ENCODE measurements at regions not wholly inside any gene's neighbourhood (a gene's known extent, or its start where the extent isn't known, plus 50 kb on each side); places are given as distances from the start of the nearest gene placed in this dataset.
"Not testable (repeated sequence)": the region's sequence is repeated elsewhere in the genome, so short reads cannot be mapped to it uniquely, and the experiment has no call there.

DNA sequence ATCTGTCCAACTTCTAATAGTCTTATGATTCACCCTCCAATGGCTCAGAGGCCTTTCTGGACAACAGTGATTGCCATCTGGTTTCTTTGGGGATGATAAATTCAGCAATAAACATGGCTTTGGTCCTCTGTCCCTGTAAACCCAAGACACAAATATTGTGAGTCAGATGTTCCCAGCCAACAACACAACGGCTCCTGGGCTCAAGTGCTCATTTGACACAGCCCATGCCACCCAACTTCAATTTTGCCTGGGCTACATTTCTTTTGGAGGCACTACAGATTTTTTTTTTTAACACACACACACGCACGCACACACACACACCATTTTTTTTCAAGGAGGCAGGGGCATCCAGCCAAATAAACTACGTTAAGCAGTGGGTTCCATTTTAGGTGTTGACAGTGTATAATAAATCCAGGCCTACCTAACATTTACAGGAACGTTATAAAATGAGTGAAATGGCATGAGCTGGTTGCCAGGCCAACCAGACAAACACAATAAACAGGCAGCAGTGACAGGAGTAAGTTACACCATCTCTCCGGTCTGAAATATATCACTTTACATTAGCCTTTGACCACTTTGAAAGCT lies 939.9 kb upstream of the SOX9 start:
- DNase-seq: no peak

DNA sequence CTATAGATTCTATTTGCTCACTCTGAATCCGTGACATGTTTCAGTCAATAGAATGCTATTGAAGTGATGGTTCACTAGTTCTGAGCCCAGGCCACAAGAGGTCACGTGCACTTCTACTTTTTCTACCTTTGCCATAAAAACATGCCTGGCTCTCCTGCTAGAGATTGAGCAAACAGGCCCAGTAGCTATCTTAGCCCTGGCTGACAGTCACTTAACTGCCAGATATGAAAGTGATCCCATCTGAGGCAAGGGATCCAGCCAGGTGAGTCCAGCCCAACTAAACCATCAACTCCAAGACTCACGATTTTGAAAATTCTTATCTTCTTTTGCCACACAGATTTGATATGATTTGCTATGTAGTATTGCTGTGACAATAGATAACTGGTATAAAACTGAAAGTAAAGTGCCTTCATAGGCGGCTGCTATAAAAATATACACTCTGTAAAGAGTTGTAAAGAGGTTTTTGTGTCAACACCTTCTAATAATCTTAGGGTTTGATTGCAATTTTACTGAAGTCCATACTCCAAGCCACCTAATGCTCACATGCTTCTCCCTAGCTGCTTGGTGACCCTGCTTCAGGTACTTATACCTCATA lies 937.7 kb upstream of the SOX9 start:
- DNase-seq: no peak

DNA sequence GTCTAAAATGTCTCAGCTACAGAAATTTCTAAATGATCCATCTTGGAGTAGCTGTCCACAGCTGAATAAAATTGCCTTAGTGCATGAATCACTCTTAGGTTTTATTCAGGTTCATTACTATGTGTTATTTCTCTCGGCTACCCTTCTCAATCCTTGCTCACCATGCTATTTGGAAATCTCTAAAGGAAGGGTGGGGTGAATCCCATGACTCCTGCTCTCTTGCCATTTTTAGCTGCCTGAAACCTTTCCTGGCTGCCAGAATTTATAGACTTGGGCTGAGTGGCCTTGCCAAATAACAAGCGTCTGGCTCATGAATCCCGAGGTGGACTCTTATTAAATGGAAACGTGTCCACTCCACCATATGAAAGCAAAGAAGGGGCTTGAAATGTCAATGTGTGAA lies 936.1 kb upstream of the SOX9 start:
- DNase-seq: no peak

DNA sequence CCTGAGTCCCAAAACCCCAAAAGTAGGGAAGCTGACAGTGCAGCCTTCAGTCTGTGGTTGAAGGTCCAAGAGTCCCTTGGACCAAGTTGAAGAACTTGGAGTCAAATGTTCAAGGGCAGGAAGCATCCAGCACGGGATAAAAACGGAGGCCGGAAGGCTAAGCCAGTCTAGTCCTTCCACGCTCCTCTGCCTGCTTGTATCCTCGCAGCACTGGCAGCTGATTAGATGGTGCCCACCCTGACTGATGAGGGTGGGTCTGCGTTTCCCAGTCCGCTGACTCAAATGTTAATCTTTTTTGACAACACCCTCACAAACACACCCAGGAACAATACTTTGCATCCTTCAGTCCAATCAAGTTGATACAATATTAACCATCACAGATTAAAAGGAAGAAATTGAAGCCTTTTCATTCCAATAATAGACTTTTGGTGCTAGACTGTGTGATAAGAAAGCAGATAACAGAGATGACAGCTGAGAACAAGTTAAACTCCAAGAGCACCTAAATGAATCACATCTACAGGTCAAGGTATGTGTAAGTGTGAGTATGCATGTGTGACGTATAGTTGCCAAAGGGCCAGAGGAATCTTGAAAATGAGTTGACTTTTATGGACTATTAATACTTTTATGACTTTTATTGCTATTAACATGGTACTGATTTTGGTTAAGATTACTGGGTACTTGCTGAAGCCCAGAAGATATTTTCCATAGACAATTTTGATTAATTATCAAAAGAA lies 933.5 kb upstream of the SOX9 start:
- no peak for DNase-seq

DNA sequence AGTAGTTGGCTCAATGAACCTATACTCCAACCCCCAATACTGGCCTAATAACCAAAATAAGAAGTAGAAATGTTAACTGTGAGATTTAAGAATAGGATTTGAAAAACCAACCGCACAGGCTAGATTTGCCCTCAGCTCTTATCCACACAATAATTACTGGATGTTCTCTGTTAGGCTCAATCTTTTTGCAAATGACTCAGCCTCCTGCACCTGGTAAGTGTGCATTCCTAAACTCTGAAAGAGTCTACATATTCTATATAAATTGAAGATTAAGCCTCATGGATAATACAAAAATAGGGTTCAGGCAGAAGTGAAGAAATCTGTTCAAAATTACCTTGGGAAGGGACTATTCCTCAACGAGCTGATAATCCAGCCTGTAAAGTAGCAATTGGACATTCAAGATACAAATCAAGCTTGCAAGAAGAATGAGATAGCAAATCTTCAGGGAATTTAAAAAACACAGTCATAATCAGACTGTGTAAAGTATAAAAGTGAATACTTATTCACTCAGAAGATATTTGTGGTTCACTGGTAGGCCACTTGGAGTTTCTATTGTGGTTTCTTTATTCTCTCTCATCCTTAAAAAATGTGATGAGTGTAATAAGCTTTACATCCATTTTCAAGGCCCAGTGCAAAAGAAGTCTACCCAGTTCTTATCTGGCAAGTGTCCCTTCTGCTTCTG lies 931.9 kb upstream of the SOX9 start:
- no peak for DNase-seq

DNA sequence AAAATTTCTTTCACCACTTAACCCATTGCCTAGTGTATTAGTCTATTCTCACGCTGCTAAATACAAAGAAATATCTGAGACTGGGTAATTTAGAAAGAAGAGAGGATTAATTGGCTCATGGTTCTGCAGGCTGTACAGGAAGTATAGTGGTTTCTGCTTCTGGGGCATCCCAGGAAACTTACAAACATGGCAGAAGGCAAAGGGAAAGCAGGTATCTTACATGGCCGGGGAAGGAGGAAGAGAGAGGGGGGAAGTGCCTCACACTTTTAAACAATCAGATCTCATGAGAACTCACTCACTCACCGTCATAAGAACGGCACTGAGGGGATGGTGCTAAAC lies 931.4 kb upstream of the SOX9 start:
- DNase-seq: no peak

DNA sequence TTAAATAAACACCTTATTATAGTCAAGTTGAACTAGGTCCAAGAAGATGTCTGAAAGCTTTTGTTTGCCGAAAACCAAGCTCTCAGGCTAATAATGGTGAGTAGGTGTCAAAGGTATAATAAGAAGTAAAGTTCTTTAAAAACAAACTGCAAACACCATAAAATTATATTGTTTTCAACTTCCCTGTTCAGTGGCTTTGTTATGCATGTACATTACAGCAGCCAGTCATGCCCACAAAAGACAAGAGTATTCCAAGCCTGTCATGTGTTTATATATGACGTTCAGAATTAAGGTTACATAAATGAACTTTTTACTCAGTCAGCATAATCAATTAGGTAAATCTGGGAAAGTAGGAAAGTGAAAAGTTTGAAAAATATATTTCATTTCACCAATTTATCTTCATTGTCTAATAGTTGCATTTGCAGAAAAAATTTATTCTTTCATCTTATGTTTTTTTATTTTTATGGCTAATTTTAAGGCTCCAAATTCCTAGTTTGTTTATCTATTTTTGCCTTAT lies 928.7 kb upstream of the SOX9 start:
- no peak for DNase-seq

DNA sequence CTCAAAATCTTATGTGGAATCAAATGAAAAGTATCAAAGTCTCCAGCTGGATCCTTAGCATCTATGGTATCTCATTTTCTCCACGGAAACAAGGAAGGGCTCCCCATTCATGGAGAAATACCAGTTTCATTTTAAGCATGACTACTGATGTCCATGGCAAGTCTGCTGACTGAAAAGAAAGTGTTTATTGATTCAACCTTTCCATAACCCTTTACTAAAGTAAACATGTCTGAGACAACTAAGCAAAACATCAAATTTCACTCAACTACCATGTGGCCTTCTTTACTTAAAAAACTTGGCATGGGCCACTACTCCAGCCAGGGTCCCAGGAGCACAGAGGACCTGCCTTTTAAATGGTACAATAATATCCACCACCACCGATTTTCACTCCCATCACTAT lies 928.0 kb upstream of the SOX9 start:
- no peak for DNase-seq

DNA sequence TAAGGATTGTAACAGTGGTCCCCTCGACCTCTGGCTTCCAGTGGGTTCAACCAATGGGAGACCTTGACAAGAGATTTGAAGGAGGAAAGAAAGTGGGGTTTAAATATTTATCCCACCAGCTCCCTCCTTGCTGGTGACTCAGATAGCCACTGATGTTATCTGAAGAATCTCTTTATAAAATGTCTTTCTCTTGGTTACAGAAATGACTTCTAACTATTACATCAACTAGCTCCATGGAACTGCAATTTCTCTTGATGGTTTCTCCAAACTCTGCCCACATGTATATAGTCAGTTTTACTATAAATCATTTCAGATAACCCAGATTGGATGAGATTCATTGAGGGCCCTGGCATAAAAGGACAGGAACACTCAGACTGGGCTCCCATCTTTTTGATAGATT lies 920.2 kb upstream of the SOX9 start:
- DNase-seq: no peak

DNA sequence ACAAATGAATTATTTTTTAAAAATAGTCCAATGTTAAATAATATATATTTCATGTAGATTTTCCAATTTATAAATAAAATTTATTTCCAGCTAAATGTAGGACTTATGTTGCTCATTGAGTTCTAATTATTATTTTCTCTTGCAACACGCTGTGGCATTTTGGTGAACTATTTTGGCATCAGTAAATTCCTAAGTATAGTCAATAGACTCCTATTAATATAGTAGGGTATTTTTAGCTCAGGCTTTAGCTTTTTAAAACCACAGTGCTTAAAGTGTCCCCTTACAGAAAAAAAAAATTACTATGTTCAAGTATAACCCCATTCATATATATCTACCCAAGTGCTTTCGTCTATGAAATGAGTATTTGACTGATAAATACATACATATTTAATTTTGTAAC lies 919.2 kb upstream of the SOX9 start:
- DNase-seq: no peak

DNA sequence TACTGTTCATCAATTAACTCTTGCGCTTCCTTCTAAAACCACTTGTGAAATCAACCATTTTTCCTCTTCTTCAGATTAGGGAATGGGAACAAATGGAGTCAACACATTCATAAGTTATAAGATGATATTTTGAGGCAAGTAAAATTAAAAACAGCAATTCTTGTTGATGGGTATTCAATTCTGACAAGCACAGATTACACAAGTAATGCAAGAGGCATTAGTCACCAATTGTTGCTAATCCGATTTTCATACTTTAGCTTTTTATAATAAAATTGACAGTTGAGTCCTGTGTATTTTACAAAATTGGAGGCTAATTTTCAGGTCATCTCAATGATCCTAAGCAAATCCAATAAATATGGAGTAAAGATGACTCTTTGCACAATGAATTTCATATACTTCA lies 918.4 kb upstream of the SOX9 start:
- DNase-seq: no peak

DNA sequence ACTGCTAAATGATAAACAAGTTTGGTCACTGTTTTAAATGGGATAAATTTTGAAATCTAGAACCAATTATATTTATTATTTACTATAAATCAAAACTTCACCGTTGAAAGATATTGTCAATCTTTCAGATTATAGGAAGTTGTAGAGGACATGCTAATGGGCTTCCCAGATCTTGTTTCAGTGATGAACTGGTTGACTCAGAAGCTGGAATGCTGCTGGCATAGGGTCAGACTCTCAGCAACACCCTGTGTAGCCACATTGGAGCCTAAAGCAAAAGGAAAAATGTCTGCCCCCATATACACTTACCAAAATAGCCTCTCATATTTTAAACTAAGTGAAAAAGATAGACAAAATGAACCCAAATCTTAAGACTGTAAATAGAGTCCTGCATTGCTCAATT lies 916.9 kb upstream of the SOX9 start:
- no peak for DNase-seq

DNA sequence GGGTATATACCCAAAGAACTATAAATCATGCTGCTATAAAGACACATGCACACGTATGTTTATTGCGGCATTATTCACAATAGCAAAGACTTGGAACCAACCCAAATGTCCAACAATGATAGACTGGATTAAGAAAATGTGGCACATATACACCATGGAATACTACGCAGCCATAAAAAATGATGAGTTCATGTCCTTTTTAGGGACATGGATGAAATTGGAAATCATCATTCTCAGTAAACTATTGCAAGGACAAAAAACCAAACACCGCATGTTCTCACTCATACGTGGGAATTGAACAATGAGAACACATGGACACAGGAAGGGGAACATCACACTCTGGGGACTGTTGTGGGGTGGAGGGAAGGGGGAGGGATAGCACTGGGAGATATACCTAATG lies 914.9 kb upstream of the SOX9 start:
- DNase-seq: not testable (repeated sequence)

DNA sequence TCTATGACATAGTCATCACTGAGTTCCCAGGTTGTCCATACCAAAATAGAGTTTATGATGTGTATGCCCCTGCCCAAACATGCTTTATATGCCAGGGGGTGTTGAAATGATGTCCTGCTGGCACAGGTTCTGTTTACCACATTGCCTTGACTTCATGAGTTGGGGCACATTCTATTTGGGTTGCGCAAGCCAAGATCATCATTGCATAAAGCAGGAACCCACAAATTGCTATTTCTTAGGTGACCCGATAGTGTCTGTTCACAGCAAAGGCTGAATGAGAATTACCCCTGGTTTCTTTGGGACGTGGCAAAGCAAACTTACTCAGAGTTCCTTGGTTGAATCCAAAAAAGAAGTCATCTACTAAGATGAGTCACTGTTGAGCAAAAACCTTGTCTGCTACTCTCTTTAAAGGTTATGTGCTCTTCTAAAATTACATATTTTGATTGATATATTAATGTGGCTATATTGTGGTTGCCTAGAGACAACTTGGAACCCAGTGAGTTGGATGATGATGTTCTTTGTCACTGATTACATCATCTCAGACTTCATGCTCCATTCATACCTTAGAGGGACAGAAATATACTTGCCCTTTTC lies 912.6 kb upstream of the SOX9 start:
- no peak for DNase-seq

DNA sequence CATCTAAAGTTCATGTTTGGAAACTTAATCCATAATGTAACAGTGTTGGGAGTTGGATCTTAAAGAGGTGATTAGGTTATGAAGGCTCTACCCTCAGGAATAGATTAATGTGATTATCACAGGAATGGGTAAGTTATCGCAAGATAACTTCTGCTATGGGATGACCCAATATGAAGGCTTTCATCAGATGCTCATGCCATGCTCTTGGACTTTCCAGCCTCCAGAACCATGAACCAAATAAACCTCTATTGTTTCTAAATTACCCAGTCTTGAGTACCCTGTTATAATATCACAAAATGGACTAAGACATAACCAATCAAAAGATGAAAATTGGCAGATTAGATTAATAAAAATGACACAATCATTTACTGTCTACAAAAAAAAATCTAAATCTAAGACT lies 906.9 kb upstream of the SOX9 start:
- no peak for DNase-seq

DNA sequence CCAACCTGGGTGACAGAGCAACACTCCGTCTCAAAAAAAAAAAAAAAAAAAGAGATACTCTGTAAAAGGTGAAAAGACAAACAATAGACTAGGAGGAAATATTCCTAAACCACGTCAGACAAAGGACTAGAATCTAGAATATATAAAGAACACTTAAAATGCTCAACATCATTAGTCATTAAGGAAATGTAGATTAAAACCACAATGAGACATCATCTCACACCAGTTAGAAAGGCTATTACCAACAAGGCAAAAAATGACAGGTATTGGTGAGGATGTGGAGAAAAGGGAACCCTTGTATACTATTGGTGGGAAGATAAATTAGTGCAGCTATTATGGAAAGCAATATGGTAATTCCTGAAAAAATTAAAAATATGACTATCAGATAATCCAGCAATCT lies 903.1 kb upstream of the SOX9 start:
- no peak for DNase-seq

DNA sequence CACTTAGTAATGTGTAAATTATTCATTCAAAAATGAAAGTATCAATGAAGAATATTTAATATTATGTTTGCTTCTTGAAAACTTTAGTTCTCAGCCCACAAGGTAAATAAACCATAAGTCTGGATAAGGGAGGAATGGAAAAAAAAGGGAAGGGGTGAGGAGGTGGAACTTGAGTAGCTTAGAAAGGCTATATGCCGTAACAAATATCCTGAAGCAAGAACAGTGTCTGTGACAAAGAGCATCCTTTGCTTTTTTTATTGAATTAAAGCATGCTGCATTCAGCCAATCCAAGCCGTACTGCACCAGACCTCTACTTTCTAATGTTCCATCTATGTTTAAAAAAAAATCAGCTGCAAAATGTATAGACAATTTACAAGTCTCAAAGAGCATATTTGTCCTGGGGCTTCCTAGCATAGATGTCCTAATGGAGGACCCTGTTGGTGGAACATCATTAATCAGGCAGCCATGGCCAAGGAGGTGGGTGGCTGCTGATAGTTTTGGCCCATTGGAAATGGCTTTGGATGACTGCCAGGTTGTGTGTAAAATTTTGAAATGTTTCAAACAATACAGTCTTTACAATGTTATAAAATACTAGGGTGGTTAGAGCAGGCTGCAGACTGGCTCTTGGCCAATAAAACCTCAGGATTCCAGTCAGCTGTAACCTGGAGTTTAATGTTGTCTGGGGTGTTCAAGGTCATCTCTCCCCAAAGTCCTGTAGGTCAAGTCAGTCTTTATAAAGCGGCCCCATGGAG lies 895.8 kb upstream of the SOX9 start:
- no peak for DNase-seq

DNA sequence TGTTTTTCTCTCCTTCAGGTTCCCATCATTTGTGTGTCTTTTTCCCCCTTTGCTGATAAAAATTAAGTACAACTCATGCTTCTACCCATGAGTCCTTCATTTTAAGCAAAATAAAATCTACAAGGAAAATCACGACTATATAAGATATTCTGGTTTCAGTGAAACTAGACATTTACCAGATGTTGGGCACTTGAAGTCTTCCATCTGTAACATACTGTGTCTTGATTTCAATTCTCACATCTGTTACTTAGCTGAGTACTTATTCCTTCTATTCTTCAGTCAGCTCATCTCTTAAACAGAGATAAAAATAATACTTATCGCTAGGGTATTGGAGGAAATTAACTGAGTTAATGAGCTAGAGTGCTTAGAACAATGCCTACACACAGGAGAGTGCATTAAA lies 893.0 kb upstream of the SOX9 start:
- no peak for DNase-seq

DNA sequence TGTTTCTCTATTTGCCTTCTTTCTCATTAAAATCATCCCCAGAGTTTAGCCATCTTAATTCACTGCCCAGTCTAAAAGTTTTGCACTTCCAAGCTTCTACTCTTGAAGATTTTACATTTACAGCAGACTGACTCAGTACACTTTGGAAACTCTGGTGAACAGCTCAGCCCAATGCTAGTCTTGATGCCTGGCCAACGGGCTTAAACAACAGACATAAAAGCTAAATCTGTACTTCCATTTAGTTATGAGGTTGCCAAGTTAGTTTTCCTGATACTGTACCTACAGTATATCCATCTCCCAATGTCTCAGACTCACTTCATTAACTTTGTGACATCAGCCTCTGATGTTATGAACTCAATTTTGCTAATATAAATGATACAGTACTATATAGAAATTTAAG lies 891.8 kb upstream of the SOX9 start:
- DNase-seq: no peak

DNA sequence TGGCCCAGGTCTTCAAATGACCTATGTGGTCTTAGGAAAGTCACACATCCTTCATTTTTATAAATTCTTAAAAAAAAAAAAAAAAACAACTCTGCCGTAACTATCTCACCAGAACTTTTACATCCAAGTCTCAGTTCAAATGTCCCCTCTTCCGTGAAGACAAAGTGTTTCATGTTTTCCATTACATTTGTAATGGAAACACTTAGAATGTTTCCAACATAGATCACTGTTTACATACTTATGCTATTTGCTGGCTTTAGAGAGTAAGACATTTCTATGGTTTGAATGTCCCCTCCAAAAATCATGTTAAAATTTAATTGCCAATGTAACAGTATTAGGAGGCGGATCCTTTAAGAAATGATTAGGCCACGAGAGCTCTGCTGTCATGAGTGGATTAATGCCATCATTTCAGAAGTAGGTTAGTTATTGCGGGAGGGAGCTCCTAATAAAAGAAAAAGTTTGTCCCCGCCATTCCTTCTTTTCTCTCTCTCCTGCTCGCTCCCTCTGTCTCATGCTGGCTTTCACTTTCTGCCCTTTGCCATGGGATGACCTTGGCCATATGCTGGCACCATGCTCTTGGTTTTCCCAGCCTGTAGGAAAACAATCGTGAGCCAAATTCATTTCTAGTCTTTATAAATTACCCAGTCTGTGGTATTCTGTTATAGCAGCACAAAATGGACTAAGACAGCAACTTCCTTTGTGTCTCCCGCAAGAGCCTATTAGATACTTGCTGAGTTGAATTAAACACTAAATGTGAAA lies 887.8 kb upstream of the SOX9 start:
- DNase-seq: no peak

DNA sequence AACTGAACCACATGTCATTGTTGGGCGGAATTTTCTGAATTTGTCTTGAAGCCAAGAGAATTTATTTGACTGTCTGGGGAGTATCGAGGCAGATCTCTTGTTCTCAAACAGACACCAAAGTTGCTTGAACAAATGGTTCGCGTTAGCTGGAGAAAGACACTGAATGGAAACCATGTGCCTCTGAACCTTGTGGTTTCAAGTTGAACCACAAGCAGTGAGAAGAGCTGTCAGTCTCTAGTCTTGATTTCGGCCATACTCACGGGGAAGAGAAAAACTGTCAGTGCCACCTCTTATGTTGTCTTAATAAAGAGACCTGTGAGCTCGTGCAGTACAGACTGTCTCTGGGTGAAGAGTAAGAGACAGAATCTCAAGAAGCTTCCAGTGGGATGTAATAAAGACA lies 886.5 kb upstream of the SOX9 start:
- DNase-seq: no peak

DNA sequence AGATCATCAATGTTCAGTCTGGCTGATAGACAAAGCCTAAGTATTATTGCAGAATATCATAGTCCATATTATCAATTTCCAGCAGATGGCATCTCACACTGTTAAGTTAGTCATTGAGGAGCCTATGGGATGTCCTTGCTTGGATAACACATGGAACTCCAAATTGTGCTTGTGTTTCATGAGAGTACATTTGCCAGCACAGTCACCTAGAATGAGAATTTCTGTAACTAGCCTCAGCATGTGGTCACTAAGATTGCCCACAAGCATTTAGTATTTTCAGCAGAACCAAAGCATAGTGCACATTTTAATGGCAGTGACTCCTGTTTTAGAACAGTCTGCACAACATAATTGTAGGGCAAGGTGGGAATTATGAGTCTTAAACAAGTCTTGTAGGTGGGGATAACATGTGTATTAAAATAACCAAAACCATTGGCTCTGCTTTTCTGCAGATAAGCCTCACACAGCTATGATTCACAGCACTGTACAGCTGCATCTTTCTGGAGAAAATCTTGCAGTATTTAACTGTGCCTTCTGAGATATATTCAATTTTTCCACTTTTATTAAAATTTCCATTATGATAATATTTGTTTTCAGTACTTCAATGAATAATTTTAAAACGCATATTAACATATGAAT lies 882.8 kb upstream of the SOX9 start:
- no peak for DNase-seq
